ENCODE measurements at regions not wholly inside any gene's neighbourhood (a gene's known extent, or its start where the extent isn't known, plus 50 kb on each side); places are given as distances from the start of the nearest gene placed in this dataset.

- TF ChIP-seq CTCF (conservative IDR thresholded peaks at IDR 0.05; ENCODE audit: control insufficient read depth, insufficient read depth, low read depth, low read length) = no peak
- no peak for DNase-seq (ENCODE audit: low read depth)
- no peak overlapping the region for H3K4me3 ChIP-seq (ENCODE audit: control insufficient read depth, low read depth, low read length)
These were observed 1323.5 kb upstream of the LRRTM3 start for GRCh38 chr10:65602182-65602865.

- no peak for TF ChIP-seq CTCF (conservative IDR thresholded peaks at IDR 0.05; ENCODE audit: control insufficient read depth, insufficient read depth, low read depth, low read length)
- no peak for DNase-seq (ENCODE audit: low read depth)
- no peak overlapping the region for H3K4me3 ChIP-seq (ENCODE audit: control insufficient read depth, low read depth, low read length)
These were observed 1314.2 kb upstream of the LRRTM3 start for GRCh38 chr10:65611592-65611991.

GRCh38 chr10:65614956-65615565 lies 1310.8 kb upstream of the LRRTM3 start:
- no peak overlapping the region for H3K4me3 ChIP-seq (ENCODE audit: control insufficient read depth, low read depth, low read length)
- DNase-seq (ENCODE audit: low read depth) = no peak
- TF ChIP-seq CTCF (conservative IDR thresholded peaks at IDR 0.05; ENCODE audit: control insufficient read depth, insufficient read depth, low read depth, low read length) = no peak

GRCh38 chr10:65618126-65618525 lies 1307.7 kb upstream of the LRRTM3 start:
- no peak for DNase-seq (ENCODE audit: low read depth)
- H3K4me3 ChIP-seq (ENCODE audit: control insufficient read depth, low read depth, low read length) = no peak overlapping the region
- TF ChIP-seq CTCF (conservative IDR thresholded peaks at IDR 0.05; ENCODE audit: control insufficient read depth, insufficient read depth, low read depth, low read length) = no peak

- H3K4me3 ChIP-seq (ENCODE audit: control insufficient read depth, low read depth, low read length) = no peak overlapping the region
- no peak for TF ChIP-seq CTCF (conservative IDR thresholded peaks at IDR 0.05; ENCODE audit: control insufficient read depth, insufficient read depth, low read depth, low read length)
- no peak for DNase-seq (ENCODE audit: low read depth)
These were observed 1305.3 kb upstream of the LRRTM3 start for GRCh38 chr10:65620404-65621048.

GRCh38 chr10:65622608-65623007 lies 1303.2 kb upstream of the LRRTM3 start:
- TF ChIP-seq CTCF (conservative IDR thresholded peaks at IDR 0.05; ENCODE audit: control insufficient read depth, insufficient read depth, low read depth, low read length) = no peak
- DNase-seq (ENCODE audit: low read depth) = no peak
- H3K4me3 ChIP-seq (ENCODE audit: control insufficient read depth, low read depth, low read length) = no peak overlapping the region

All from fibroblast of mammary gland (primary cell).